Upper lobe of left lung (tissue), 6 donors: ENCODE measurements at regions not wholly inside any gene's neighbourhood (a gene's known extent, or its start where the extent isn't known, plus 50 kb on each side); places are given as distances from the start of the nearest gene placed in this dataset.
A peak's percentile ranks its signal among the peaks of the same experiment; 100 is the strongest.

Experiments used
- ATAC-seq, 2 donors: fragments of 200-7000 bp; cut with Tn5 transposase; one replicate each; pipeline ENCODE4 v1.9.1; 2022; ENCODE audit warnings: mild to moderate bottlenecking in 2 of 2, moderate library complexity in 2 of 2; ENCODE audit not compliant: low FRiP score in 2 of 2
- DNase-seq, 2 donors: peaks; one replicate each; pipeline ENCODE4 v3.0.0-alpha.2; 2019 to 2020
- H3K27ac ChIP-seq, 4 donors: fragments of 200-600 bp; sonication (generic); one replicate each; pipeline ENCODE4 v1.5.1; 2016 to 2019
- H3K27me3 ChIP-seq, 4 donors: fragments of 200-600 bp; sonication (generic); one replicate each; pipeline ENCODE4 v1.5.1; 2017 to 2019
- H3K36me3 ChIP-seq, 4 donors: fragments of 200-600 bp; sonication (generic); one replicate each; pipeline ENCODE4 v1.5.1; 2016 to 2019
- H3K4me1 ChIP-seq, 4 donors: fragments of 200-600 bp; sonication (generic); one replicate each; pipeline ENCODE4 v1.5.1; 2018 to 2019
- H3K4me3 ChIP-seq, 4 donors: fragments of 200-600 bp; sonication (generic); one replicate each; pipeline ENCODE4 v1.5.1; 2017 to 2019; ENCODE audit warnings: mild to moderate bottlenecking in 2 of 4, moderate library complexity in 1 of 4
- H3K9me3 ChIP-seq, 4 donors: fragments of 200-600 bp; sonication (generic); one replicate each; pipeline ENCODE4 v1.5.1; 2018 to 2019
- EP300 ChIP-seq, 4 donors: sonication (generic); formaldehyde crosslinking; IDR thresholded peaks; one replicate each; pipeline ENCODE4 v1.5.1; 2017; ENCODE audit warnings: antibody characterized with exemption in 4 of 4, control low read depth in 2 of 4
- POLR2A ChIP-seq, 4 donors: fragments of 450-650 bp; IDR thresholded peaks; one replicate each; pipeline ENCODE4 v1.5.1; 2016 to 2017; ENCODE audit warnings: antibody characterized with exemption in 4 of 4, mild to moderate bottlenecking in 2 of 4
- POLR2AphosphoS5 ChIP-seq, 2 donors: sonication (generic); formaldehyde crosslinking; IDR thresholded peaks; one replicate each; pipeline ENCODE4 v1.5.1; 2017; ENCODE audit warnings: antibody characterized with exemption in 2 of 2
- WGBS, 2 donors: methylation state at CpG; one replicate each; pipeline ENCODE4 v1.1.5; 2017 to 2018; 5-methylcytosine and 5-hydroxymethylcytosine counted together
- TF ChIP-seq, protein P1 (sequence below), 6 experiments: fragments of 450-650 bp in 4 of 6; fragments of 200-600 bp in 2 of 6; sonication (generic) in 2 of 6; IDR thresholded peaks; one replicate each; pipeline ENCODE4 v1.5.1; 2016 to 2019; ENCODE audit warnings: antibody characterized with exemption in 6 of 6
- donor health status: DM: no; HTN: no; CAD: no; lungs with moderate emphysema.
- donor health status: DM: no; HTN: yes; CAD: no; lungs with severe emphysema.

GRCh38 chr6:9192405-9192909 is 757.1 kb upstream of the SLC35B3 start:
- no peak for TF ChIP-seq EP300 (IDR thresholded peaks at IDR 0.05)
- TF ChIP-seq POLR2A (IDR thresholded peaks at IDR 0.05): no peak
- TF ChIP-seq POLR2AphosphoS5 (IDR thresholded peaks at IDR 0.05): no peak
- TF ChIP-seq, protein P1, sequence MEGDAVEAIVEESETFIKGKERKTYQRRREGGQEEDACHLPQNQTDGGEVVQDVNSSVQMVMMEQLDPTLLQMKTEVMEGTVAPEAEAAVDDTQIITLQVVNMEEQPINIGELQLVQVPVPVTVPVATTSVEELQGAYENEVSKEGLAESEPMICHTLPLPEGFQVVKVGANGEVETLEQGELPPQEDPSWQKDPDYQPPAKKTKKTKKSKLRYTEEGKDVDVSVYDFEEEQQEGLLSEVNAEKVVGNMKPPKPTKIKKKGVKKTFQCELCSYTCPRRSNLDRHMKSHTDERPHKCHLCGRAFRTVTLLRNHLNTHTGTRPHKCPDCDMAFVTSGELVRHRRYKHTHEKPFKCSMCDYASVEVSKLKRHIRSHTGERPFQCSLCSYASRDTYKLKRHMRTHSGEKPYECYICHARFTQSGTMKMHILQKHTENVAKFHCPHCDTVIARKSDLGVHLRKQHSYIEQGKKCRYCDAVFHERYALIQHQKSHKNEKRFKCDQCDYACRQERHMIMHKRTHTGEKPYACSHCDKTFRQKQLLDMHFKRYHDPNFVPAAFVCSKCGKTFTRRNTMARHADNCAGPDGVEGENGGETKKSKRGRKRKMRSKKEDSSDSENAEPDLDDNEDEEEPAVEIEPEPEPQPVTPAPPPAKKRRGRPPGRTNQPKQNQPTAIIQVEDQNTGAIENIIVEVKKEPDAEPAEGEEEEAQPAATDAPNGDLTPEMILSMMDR (IDR thresholded peaks at IDR 0.05): no peak
- no peaks in the 10 kb centered on the region for H3K36me3 ChIP-seq
- WGBS, 2 donors: 87 to 91% methylated on average over 4 of the region's 4 CpGs
- H3K27me3 ChIP-seq: no peaks in the 10 kb centered on the region
- no peak overlapping the region for H3K27ac ChIP-seq
- DNase-seq (no peak), ATAC-seq (no peak)
- no peaks in the 10 kb centered on the region for H3K9me3 ChIP-seq
- no peak overlapping the region for H3K4me3 ChIP-seq
- H3K4me1 ChIP-seq: no peaks in the 10 kb centered on the region

- Histone ChIP-seq H3K27me3 (no peaks in the 10 kb centered on the region), H3K4me3 (no peak overlapping the region), H3K27ac (no peak overlapping the region), H3K36me3 (no peaks in the 10 kb centered on the region), H3K9me3 (no peaks in the 10 kb centered on the region), H3K4me1 (no peaks in the 10 kb centered on the region)
- DNase-seq (no peak), ATAC-seq (no peak)
- TF ChIP-seq, protein P1 (IDR thresholded peaks at IDR 0.05): no peak
- TF ChIP-seq POLR2AphosphoS5 (IDR thresholded peaks at IDR 0.05): no peak
- no peak for TF ChIP-seq EP300 (IDR thresholded peaks at IDR 0.05)
- no peak for TF ChIP-seq POLR2A (IDR thresholded peaks at IDR 0.05)
Observed at GRCh38 chr6:9186148-9186547, 750.8 kb upstream of the SLC35B3 start.

- DNase-seq (no peak), ATAC-seq (no peak)
- 81 to 85% methylated on average over 2 of the region's 2 CpGs for WGBS, 2 donors
- Histone ChIP-seq H3K4me3 (no peak overlapping the region), H3K27me3 (no peaks in the 10 kb centered on the region), H3K36me3 (no peaks in the 10 kb centered on the region), H3K27ac (no peak overlapping the region), H3K4me1 (no peaks in the 10 kb centered on the region), H3K9me3 (no peaks in the 10 kb centered on the region)
- TF ChIP-seq, protein P1 (IDR thresholded peaks at IDR 0.05): no peak
- TF ChIP-seq EP300 (IDR thresholded peaks at IDR 0.05) (no peak), POLR2AphosphoS5 (IDR thresholded peaks at IDR 0.05) (no peak), POLR2A (IDR thresholded peaks at IDR 0.05) (no peak)
Observed at GRCh38 chr6:9178071-9178470, 742.7 kb upstream of the SLC35B3 start.

DNA sequence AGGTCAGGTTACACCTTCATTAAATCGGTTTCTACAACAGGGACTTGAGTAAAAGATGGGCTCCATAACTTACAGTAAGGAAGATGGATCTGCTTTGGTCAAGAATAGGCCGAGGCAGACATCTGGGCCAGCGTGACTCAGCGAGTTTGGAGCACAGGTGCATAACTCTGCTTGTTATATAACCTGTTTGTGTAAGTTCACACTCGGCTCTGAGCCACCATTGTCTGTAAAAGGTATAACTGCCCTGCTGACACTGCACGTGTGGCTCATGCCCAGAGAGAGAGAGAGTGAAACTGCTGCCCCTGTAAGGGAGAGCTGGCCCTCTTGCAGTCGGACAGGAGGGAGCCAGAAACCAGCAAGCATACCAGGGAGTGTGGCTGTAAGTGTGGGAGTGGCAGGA is 737.9 kb upstream of the SLC35B3 start:
- DNase-seq (no peak), ATAC-seq (peak in 1 of 2 donors; percentile 32)
- H3K4me3 ChIP-seq: no peak overlapping the region
- TF ChIP-seq POLR2A (IDR thresholded peaks at IDR 0.05): no peak
- TF ChIP-seq EP300 (IDR thresholded peaks at IDR 0.05): no peak
- no peak for TF ChIP-seq POLR2AphosphoS5 (IDR thresholded peaks at IDR 0.05)
- TF ChIP-seq, protein P1 (IDR thresholded peaks at IDR 0.05): no peak
- H3K9me3 ChIP-seq: no peaks in the 10 kb centered on the region
- H3K27ac ChIP-seq: no peak overlapping the region
- no peaks in the 10 kb centered on the region for H3K27me3 ChIP-seq
- no peaks in the 10 kb centered on the region for H3K36me3 ChIP-seq
- WGBS, 2 donors: 75 to 83% methylated on average over 7 of the region's 7 CpGs
- no peaks in the 10 kb centered on the region for H3K4me1 ChIP-seq

GRCh38 chr6:9172096-9172495 is 736.8 kb upstream of the SLC35B3 start:
- H3K27me3 ChIP-seq: no peaks in the 10 kb centered on the region
- ATAC-seq: peak in 1 of 2 donors; percentile 41
- no peak for TF ChIP-seq EP300 (IDR thresholded peaks at IDR 0.05)
- no peak for TF ChIP-seq POLR2A (IDR thresholded peaks at IDR 0.05)
- no peak for TF ChIP-seq POLR2AphosphoS5 (IDR thresholded peaks at IDR 0.05)
- TF ChIP-seq, protein P1 (IDR thresholded peaks at IDR 0.05): no peak
- no peaks in the 10 kb centered on the region for H3K36me3 ChIP-seq
- no peak overlapping the region for H3K27ac ChIP-seq
- 81 to 88% methylated on average over 1 of the region's 1 CpG for WGBS, 2 donors
- H3K4me3 ChIP-seq: no peak overlapping the region
- DNase-seq: no peak
- H3K4me1 ChIP-seq: no peaks in the 10 kb centered on the region
- no peaks in the 10 kb centered on the region for H3K9me3 ChIP-seq
